ENCODE measurements at regions not wholly inside any gene's neighbourhood (a gene's known extent, or its start where the extent isn't known, plus 50 kb on each side); places are given as distances from the start of the nearest gene placed in this dataset.

DNA sequence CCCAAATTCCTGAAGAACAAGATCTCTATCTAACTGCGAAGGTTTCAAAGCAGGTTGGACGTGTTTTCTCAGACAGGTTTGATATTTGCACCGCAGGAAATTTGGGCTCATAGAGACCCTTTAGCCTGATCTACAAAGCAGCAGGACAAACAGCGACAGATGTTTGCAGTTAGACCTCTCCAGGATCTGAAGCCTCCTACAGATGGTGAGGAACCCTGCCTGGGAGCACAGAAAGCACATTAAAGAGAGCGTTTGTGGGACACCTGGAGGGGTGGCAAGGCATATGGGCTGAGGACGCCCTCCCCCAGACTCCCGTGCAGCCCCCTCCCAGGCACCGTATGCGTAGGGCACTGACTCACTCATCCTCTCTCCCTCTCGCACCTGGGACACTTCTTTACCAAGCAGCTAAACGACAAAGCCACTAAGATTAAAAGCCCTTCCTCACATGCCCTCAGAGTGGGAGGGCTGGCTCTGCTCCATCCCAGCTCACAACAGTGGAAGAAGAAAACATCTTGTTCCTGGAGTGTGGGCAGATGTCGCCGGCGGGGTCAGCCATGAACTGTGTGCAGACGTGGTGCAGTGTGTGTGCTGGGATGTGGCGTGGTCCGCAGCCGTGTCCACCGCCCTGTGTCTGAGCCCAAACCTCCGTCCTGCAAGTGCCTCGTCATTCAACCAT is 249.7 kb upstream of the AFDN start:
- no peak overlapping the region for H3K9ac ChIP-seq (ENCODE audit: low read length)
- no peak overlapping the region for H3K4me3 ChIP-seq (ENCODE audit: low read length)
- no peak overlapping the region for H3K27ac ChIP-seq (ENCODE audit: low read length)
- H3K36me3 ChIP-seq (ENCODE audit: control insufficient read depth, low read depth, low read length), result no peaks in the 10 kb centered on the region
- H3K9me3 ChIP-seq (ENCODE audit: control insufficient read depth, low read depth, low read length), result no peaks in the 10 kb centered on the region
- no peaks in the 10 kb centered on the region for H3K27me3 ChIP-seq (ENCODE audit: control insufficient read depth, insufficient read depth, low read length)
- H3K4me1 ChIP-seq (ENCODE audit: control insufficient read depth, low read depth, low read length), result no peaks in the 10 kb centered on the region

GRCh38 chr6:167577891-167578361 is 248.8 kb upstream of the AFDN start:
- no peaks in the 10 kb centered on the region for H3K27me3 ChIP-seq (ENCODE audit: control insufficient read depth, insufficient read depth, low read length)
- H3K9me3 ChIP-seq (ENCODE audit: control insufficient read depth, low read depth, low read length), result peaks cover 5% of the 10 kb centered on the region

GRCh38 chr6:167578371-167578901 is 248.3 kb upstream of the AFDN start:
- H3K9me3 ChIP-seq (ENCODE audit: control insufficient read depth, low read depth, low read length), result peaks cover 5% of the 10 kb centered on the region
- no peak overlapping the region for H3K4me3 ChIP-seq (ENCODE audit: low read length)
- H3K27me3 ChIP-seq (ENCODE audit: control insufficient read depth, insufficient read depth, low read length), result no peaks in the 10 kb centered on the region
- H3K9ac ChIP-seq (ENCODE audit: low read length), result no peak overlapping the region
- H3K36me3 ChIP-seq (ENCODE audit: control insufficient read depth, low read depth, low read length), result no peaks in the 10 kb centered on the region
- no peaks in the 10 kb centered on the region for H3K4me1 ChIP-seq (ENCODE audit: control insufficient read depth, low read depth, low read length)
- H3K27ac ChIP-seq (ENCODE audit: low read length), result no peak overlapping the region

More at GRCh38 chr6:167577891-167578361, 248.8 kb upstream of the AFDN start:
- Histone ChIP-seq H3K4me3 (ENCODE audit: low read length) (no peak overlapping the region), H3K4me1 (ENCODE audit: control insufficient read depth, low read depth, low read length) (no peaks in the 10 kb centered on the region), H3K36me3 (ENCODE audit: control insufficient read depth, low read depth, low read length) (no peaks in the 10 kb centered on the region), H3K9ac (ENCODE audit: low read length) (no peak overlapping the region), H3K27ac (ENCODE audit: low read length) (no peak overlapping the region)

DNA sequence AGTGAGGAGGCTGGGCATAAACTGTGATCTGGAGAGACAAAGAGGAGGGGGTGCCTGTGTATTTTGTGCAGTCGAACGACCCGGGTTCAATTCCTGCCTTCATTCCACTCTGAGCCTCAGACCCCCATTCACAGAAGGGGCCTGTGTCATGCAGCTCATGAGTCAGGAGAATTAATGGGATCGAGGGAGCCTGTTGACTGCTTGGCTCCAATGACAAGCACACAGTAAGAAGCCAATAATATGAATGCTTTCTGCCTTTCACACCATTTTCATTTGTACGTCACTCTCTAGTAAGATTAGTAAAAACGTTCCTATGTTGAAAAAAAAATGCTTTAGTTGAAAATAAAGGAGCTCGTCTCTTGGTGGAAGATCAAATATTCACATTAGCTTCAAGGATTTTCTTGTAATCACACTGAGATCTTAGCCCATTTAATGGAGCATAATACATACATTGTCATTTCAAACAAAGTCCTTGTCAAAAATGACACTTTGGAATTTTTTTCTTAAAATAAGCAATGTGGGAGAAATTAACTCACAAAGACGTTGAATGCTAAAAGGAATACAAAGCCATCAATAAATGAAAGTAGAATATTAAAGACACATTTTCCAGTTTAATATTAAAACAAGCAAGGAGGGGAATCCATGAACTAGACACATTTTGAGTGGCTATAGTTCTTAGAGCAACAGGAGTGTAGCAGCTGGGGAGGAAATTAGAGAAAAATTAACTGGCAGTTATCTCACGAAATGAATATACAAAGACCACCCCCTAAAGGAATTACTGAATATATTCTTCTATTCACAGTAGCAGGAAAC is 246.7 kb upstream of the AFDN start:
- Histone ChIP-seq H3K27me3 (ENCODE audit: control insufficient read depth, insufficient read depth, low read length) (no peaks in the 10 kb centered on the region), H3K36me3 (ENCODE audit: control insufficient read depth, low read depth, low read length) (no peaks in the 10 kb centered on the region), H3K27ac (ENCODE audit: low read length) (no peak overlapping the region), H3K9me3 (ENCODE audit: control insufficient read depth, low read depth, low read length) (peaks cover 5% of the 10 kb centered on the region), H3K9ac (ENCODE audit: low read length) (no peak overlapping the region), H3K4me3 (ENCODE audit: low read length) (no peak overlapping the region), H3K4me1 (ENCODE audit: control insufficient read depth, low read depth, low read length) (no peaks in the 10 kb centered on the region)

DNA sequence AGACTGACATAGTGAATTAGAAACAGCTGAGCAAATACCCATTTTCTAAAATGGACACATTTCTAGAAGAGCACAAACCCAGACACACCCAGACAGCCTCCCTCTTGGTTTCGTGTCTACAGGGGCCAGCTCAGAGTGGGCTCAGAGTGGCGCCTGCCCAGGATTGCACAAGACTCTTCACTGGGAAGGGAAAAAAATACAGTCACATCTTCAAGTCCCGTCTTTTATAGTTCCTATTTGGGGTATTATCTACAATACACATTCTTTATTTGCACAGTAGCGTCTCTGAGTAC is 246.1 kb upstream of the AFDN start:
- H3K27ac ChIP-seq (ENCODE audit: low read length), result no peak overlapping the region
- H3K9me3 ChIP-seq (ENCODE audit: control insufficient read depth, low read depth, low read length), result peaks cover 5% of the 10 kb centered on the region
- H3K27me3 ChIP-seq (ENCODE audit: control insufficient read depth, insufficient read depth, low read length), result no peaks in the 10 kb centered on the region
- no peaks in the 10 kb centered on the region for H3K4me1 ChIP-seq (ENCODE audit: control insufficient read depth, low read depth, low read length)
- no peaks in the 10 kb centered on the region for H3K36me3 ChIP-seq (ENCODE audit: control insufficient read depth, low read depth, low read length)
- no peak overlapping the region for H3K9ac ChIP-seq (ENCODE audit: low read length)
- no peak overlapping the region for H3K4me3 ChIP-seq (ENCODE audit: low read length)

DNA sequence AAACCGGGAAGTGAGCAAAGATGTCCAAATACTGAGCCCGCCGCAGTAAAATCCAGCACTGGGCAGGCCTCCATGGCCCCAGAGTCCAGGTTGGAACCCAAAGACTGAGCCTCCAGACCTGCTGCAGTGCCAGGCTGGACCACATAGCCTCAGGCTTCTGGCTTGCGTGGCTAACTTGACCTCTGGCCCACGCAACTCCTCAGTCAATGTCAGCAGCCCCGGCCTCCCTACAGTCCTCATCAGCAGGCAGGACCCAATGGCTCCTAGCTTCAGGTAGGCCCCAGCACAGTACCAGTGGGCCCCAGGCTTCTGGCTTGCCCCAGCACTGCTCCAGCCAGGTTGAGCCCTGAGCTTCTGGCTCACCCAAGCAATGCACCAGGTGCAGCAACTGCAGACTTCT is 245.1 kb upstream of the AFDN start:
- Histone ChIP-seq H3K27ac (ENCODE audit: low read length) (no peak overlapping the region), H3K4me1 (ENCODE audit: control insufficient read depth, low read depth, low read length) (no peaks in the 10 kb centered on the region), H3K27me3 (ENCODE audit: control insufficient read depth, insufficient read depth, low read length) (no peaks in the 10 kb centered on the region), H3K36me3 (ENCODE audit: control insufficient read depth, low read depth, low read length) (no peaks in the 10 kb centered on the region), H3K9ac (ENCODE audit: low read length) (no peak overlapping the region), H3K9me3 (ENCODE audit: control insufficient read depth, low read depth, low read length) (peaks cover 5% of the 10 kb centered on the region), H3K4me3 (ENCODE audit: low read length) (no peak overlapping the region)

- H3K36me3 ChIP-seq (ENCODE audit: control insufficient read depth, low read depth, low read length), result no peaks in the 10 kb centered on the region
- peaks cover 5% of the 10 kb centered on the region for H3K9me3 ChIP-seq (ENCODE audit: control insufficient read depth, low read depth, low read length)
- no peak overlapping the region for H3K27ac ChIP-seq (ENCODE audit: low read length)
- no peaks in the 10 kb centered on the region for H3K27me3 ChIP-seq (ENCODE audit: control insufficient read depth, insufficient read depth, low read length)
- H3K4me3 ChIP-seq (ENCODE audit: low read length), result no peak overlapping the region
- H3K9ac ChIP-seq (ENCODE audit: low read length), result no peak overlapping the region
- H3K4me1 ChIP-seq (ENCODE audit: control insufficient read depth, low read depth, low read length), result no peaks in the 10 kb centered on the region
Observed at GRCh38 chr6:167583412-167583811, 243.3 kb upstream of the AFDN start.

GRCh38 chr6:167588181-167588919 is 238.4 kb upstream of the AFDN start:
- no peak overlapping the region for H3K4me3 ChIP-seq (ENCODE audit: low read length)
- H3K27ac ChIP-seq (ENCODE audit: low read length), result no peak overlapping the region
- no peaks in the 10 kb centered on the region for H3K27me3 ChIP-seq (ENCODE audit: control insufficient read depth, insufficient read depth, low read length)
- H3K4me1 ChIP-seq (ENCODE audit: control insufficient read depth, low read depth, low read length), result no peaks in the 10 kb centered on the region
- H3K9me3 ChIP-seq (ENCODE audit: control insufficient read depth, low read depth, low read length), result no peaks in the 10 kb centered on the region
- no peak overlapping the region for H3K9ac ChIP-seq (ENCODE audit: low read length)
- no peaks in the 10 kb centered on the region for H3K36me3 ChIP-seq (ENCODE audit: control insufficient read depth, low read depth, low read length)

DNA sequence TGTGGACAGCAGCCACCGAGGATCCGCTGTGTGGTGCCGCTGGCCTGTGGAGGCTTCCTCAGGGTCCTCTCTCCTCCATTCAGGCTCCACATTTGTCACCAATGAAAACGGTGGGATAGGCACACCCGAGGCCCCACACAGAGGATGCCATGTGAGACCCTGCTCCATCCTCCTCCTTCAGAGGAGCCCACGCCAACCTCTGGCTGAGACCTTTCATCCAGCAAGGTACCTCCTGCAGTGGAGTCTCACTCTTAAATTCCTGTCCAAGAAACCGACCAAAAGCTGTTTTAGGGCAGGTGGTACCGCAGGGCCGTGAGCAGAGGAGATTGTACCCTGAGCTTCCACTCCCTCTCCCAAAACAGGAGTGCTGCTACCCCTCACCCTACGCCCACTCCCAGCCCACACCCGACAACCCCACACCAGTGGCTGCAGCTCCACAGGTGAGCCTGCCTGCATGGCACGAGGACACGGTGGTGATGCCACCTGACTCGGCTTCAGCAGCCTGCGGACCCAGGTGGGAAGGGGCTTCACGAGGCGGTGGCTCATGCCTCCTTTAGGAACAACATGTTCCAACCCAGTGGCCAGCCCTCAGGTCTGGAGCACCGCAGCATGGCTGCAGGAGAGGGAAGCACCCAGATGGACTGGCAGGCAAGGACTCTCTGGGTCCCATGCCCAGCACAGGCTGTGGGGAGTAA is 237.6 kb upstream of the AFDN start:
- Histone ChIP-seq H3K9me3 (ENCODE audit: control insufficient read depth, low read depth, low read length) (no peaks in the 10 kb centered on the region), H3K36me3 (ENCODE audit: control insufficient read depth, low read depth, low read length) (no peaks in the 10 kb centered on the region), H3K9ac (ENCODE audit: low read length) (no peak overlapping the region), H3K4me1 (ENCODE audit: control insufficient read depth, low read depth, low read length) (no peaks in the 10 kb centered on the region), H3K27me3 (ENCODE audit: control insufficient read depth, insufficient read depth, low read length) (no peaks in the 10 kb centered on the region), H3K4me3 (ENCODE audit: low read length) (no peak overlapping the region), H3K27ac (ENCODE audit: low read length) (no peak overlapping the region)

GRCh38 chr6:167589615-167589940 is 237.1 kb upstream of the AFDN start:
- Histone ChIP-seq H3K27ac (ENCODE audit: low read length) (no peak overlapping the region), H3K4me1 (ENCODE audit: control insufficient read depth, low read depth, low read length) (no peaks in the 10 kb centered on the region), H3K9ac (ENCODE audit: low read length) (no peak overlapping the region), H3K27me3 (ENCODE audit: control insufficient read depth, insufficient read depth, low read length) (no peaks in the 10 kb centered on the region), H3K36me3 (ENCODE audit: control insufficient read depth, low read depth, low read length) (no peaks in the 10 kb centered on the region), H3K9me3 (ENCODE audit: control insufficient read depth, low read depth, low read length) (no peaks in the 10 kb centered on the region), H3K4me3 (ENCODE audit: low read length) (no peak overlapping the region)

- Histone ChIP-seq H3K27me3 (ENCODE audit: control insufficient read depth, insufficient read depth, low read length) (no peaks in the 10 kb centered on the region), H3K4me1 (ENCODE audit: control insufficient read depth, low read depth, low read length) (no peaks in the 10 kb centered on the region), H3K36me3 (ENCODE audit: control insufficient read depth, low read depth, low read length) (no peaks in the 10 kb centered on the region), H3K9ac (ENCODE audit: low read length) (no peak overlapping the region), H3K27ac (ENCODE audit: low read length) (no peak overlapping the region), H3K4me3 (ENCODE audit: low read length) (no peak overlapping the region), H3K9me3 (ENCODE audit: control insufficient read depth, low read depth, low read length) (no peaks in the 10 kb centered on the region)
Observed at GRCh38 chr6:167590193-167590592, 236.5 kb upstream of the AFDN start.
